HG03060 (cell line): ENCODE measurements at regions not wholly inside any gene's neighbourhood (a gene's known extent, or its start where the extent isn't known, plus 50 kb on each side); places are given as distances from the start of the nearest gene placed in this dataset.
"Not testable (repeated sequence)": the region's sequence is repeated elsewhere in the genome, so short reads cannot be mapped to it uniquely, and the experiment has no call there.

ENCODE experiments used
- ATAC-seq: cut with Tn5 transposase; IDR thresholded peaks from one replicate; pipeline ENCODE4 v1.9.1; 2021; ENCODE audit warnings: low read depth, moderate number of reproducible peaks; ENCODE audit not compliant: unreplicated experiment

DNA sequence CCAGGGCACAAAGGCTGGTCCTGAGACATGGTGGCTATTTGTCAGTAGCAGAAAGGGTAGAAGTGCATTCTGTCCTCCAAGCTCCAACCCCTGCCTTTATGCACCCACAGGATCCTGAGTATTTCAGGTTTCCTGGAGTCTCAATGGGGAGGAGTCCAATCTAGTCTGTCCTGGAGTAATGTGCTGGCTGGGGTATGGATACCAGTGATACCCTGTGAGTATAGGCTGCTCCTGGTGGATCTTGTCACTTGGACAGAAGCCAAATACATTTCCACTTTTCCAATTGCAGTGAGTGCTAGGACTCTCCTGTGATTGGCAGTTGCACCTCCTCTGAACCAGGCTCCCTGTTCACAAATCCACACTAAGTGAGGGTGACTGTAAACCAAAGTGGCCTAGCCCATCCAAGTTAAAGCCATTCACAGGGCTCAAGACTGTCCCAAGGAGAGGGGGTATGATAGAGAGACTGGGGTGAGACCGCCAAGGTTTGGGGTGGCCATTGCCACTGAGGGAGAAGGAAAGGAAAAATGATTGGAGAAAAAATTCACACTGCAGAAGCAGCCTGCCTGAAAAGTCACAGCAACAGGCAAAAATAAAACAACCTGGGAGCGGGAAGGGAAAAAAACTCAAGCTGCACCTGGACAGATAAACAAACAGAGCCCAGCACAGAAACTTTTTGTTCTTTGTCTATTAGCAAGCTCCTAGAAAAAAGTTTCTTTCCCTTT lies 163.4 kb upstream of the ETV3 start:
- no peak for ATAC-seq

DNA sequence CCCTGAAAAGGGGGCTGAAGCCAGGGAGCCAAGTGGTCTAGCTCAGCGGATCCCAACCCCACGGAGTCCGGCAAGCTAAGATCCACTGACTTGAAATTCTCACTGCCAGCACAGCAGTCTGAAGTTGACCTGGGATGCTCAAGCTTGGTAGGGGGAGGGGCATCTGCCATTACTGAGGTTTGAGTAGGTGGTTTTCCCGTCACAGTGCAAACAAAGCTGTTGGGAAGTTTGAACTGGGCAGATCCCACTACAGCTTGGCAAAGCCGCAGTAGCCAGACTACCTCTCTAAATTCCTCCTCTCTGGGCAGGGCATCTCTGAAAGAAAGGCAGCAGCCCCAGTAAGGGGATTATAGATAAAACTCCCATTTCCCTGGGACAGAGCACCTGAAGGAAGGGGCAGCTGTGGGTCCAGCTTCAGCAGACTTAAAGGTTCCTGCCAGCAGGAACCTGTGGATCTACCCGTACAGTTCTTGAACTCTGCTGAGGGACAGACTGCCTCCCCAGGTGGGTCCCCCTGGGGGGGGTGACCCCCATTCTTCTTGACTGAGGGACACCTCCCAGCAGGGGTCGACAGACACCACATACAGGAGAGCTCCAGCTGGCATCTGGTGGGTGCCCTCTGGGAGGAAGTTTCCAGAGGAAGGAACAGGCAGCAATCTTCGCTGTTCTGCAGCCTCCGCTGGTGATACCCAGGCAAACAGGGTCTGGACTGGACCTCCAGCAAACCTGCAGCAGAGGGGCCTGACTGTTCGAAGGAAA lies 156.4 kb upstream of the ETV3 start:
- not testable (repeated sequence) for ATAC-seq

DNA sequence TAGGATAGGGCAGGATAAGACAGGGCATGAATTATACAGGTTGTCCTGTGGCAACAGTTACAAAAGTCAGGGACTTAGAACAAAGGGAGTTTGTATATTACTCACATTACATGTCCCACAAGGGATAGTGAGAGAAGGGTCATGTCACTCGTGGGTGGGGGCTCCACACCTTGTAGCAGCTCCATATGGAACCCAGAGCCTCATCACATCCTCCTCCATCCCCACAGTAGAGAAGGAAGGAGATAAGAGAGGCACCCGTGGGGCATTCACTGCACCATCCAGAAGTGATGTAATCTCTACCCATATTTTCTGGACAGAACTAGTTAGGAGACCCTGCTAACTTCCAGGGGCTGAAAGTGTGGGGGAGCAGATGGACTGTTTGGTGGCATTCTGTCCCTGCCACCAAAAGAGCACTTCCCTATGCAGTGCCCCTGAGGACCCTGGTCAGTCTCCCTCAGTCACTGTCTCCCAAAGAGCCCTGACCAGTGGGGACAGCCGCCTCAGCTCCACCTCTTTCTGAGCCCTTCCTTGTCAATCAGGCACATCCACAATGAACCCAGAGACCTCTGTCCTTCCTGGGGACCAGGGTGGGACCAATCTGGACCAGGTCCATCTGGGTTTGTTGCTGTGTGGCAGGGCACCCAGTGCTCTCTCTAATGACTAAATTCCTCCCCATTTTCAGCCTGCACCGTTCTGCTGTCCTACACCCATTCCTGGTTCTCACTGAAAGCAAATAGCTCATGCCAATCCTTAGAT lies 154.8 kb upstream of the ETV3 start:
- no peak for ATAC-seq

DNA sequence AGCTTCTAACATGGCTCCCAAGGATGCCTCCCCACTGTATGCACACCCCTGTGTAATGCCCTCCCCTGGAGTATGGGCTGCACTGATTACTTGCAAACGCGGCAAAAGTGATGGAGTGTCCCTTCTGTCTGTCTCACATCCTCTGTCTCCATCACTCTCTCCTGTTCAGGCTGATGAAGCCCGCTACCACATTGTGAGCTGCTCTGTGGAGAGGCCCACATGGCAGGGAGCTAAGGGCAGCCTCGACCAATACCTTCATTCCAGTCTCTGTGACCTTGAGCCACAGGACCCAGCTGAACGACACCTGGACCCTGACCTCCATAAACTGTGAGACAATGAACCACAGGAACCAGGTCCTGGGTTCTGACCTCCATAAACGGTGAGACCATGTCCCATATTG lies 154.1 kb upstream of the ETV3 start:
- ATAC-seq, result no peak

DNA sequence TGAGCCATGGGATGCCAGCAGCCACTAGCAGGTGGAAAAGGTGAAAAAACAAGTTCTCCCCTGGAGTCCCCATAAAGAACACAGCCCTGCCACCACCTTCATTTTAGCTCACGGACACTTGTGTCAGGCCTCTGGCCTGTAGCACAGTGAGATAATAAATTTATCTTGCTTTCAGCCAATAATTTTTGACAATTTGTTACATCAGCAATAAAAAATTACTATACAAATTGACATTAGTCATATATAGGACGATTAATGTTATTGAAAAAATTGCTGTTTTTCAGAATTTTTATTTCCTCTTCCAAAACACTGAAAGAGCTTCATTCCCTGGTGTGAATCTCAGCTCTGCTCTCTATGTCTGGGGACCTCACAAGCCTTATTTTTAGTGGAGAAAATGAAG lies 152.9 kb upstream of the ETV3 start:
- ATAC-seq, result no peak

DNA sequence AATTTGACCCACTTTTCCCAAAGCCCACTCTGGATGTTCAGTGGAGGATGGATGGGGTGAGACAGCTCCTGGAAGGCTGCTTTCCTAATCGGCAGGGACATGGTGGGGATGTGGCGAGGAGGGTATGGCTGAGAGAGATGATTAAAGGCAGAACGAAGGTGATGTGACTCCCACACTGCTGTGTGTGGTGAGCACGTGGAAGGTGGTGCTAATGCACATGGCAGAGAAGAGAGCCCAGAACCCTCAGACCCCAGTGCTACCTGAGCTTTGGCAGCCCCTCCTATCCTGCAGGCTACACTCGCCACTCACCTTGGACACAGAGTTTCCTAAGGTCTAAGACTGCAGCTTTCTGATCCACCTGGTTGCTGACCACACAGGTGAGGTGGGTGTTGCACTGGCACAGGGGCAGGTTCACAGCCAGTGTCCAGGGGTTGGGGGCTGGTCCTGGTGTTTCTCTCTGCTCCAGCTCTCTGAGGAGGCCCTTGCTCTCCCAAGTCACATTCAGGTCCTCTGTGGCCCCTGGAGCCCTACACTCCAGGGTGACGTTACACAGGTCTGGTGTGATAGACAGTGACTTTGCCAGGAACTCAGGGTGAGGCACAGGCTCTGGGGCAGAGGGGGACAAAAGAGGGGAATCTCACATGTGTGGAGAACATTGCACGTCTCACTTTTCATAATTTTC lies 151.4 kb upstream of the ETV3 start:
- no peak for ATAC-seq

DNA sequence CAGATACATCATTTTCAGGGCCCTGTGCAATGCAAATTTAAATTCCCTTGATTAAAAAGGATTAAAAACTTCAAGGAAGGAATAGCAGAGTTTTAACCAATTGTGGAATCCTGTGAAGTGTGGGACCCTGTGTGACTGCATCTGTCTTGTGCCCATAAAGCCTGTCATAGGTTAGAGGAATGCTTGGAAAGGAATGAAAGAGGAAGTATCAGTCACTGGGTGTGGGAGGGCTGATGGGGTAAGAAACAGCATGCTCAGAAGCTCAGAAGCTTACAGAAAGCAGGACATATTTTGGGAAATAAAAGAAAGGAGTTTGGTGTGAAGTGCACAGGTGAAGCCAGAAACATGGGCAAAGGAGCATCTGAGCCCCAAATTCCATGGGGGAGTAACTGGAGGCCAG lies 150.8 kb upstream of the ETV3 start:
- ATAC-seq, result no peak

DNA sequence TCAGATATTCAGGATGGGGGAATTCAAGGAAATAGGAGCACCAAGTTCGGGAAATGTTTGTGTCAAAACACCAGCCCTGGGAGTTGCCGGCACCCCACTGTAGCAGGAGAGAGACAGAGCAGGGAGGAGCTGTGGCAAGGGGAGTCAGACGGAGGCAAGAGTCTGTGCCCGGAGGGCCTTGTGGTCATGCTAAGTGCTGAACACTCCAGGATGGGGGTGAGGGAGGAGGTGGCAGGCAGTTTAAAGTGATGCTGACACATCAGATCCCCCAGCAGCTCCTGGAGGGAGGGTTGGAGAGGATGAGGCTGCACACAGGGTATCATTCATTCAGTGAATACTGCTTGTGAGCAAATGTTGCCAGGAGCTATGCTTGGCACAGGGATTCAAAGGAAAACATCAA lies 150.3 kb upstream of the ETV3 start:
- ATAC-seq, result no peak

DNA sequence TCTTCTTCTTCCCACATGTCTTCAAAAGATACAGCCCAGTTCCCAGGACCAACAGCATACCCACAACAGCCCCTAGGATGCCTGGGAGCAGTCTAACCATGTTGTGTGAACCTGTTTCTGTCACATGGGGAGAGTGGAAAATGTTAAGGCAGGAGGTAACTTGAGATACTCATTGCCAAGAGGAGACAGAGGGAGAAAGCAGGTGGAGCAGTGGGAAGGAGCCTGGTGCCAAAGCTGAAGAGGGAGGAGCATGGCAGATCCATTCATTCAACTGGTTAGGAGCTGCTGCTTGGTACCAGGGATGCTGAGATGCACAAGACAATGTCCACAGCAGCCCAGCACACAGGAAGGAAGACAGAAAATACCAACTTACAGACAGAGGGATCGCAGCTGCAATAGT lies 149.8 kb upstream of the ETV3 start:
- ATAC-seq, result no peak

DNA sequence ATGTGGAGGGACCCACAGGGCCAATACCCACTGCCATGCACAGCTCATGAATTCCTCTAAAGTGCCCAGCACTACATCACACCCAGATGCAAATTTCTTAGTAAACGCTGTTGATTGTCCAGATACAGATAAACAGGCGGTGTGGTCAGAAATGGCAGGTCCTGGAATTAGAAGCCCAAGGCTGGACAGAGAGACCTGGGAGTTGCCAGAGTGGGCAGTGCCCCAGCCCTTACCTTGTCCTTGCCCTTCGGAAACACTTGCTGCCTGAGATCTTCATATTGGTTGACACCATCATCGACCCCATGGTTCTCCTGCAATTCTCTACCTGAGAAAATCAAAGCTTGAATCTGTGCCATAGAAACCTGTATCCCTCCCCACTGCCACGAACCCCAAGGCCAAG lies 149.3 kb upstream of the ETV3 start:
- ATAC-seq, result no peak

DNA sequence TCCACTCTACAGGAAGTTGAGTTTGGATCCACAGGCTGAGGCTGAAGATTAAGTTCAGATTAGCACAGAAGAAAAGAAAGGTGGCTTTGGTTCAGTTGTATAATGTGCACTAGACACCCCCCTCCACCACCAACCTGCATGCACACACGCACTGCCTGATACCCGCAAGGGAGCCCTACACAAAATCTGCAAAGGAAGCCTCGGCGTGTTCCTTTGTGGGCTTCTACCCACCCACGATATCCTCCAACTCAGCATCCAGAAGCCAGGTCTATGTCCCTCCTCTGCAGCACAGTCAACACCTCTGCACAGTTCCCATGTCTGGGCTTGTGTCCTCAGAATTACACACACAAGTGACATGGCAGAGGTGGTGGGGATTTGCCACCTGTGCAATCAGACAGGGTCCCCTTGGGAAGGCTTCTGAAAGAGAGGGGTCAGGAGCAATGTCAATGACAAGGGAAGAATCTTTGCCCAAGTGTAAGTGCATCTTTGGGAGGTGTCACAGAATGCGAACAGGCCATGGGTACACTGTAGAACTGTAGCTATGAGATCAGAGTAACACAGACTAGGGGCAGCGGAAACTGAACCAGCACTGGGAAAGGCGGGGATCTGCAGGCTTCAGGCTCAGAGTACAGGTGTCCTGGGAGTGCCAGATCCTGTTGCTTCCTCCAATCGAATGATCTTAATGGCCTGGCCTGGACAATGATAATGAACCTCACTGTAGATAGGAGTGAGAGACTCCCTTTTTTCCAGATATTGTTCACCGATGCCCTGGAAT lies 148.6 kb upstream of the ETV3 start:
- no peak for ATAC-seq

DNA sequence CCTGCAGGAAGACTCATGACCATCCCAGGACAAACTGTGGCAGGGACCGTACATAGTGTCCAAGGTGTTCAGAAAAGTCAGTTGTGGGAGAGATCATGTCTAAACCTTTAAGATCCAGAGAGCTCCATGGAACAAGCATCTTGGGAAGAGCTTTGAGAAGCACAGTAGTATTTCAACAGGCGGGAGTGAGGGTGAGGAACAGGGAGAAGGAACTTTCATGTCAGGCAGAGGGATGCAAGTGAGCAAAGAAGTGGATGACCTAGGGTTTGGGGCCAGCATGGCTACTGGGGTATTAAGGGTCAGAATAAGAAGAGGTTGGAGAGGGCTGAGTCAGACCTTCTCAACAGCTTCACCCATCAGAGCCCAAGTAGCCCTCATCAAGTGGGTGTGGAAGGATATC lies 147.9 kb upstream of the ETV3 start:
- ATAC-seq, result no peak

DNA sequence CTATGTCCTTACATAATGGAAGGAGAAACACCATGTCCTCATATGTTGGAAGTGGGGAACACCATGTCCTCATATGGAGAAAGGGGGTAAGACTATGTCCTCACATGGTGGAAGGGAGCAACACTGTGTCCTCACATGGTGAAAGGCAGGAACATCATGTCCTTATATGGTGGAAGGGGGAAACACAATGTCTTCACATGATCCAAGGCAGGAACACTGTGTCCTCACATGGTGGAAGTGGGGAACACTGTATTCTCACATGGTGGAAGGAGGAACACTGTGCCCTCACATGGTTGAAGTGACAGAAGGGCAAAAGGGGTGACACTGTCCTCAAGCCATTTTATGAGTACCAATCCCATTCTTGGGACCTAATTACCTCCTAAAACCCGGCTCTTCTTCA lies 146.3 kb upstream of the ETV3 start:
- ATAC-seq, result no peak

DNA sequence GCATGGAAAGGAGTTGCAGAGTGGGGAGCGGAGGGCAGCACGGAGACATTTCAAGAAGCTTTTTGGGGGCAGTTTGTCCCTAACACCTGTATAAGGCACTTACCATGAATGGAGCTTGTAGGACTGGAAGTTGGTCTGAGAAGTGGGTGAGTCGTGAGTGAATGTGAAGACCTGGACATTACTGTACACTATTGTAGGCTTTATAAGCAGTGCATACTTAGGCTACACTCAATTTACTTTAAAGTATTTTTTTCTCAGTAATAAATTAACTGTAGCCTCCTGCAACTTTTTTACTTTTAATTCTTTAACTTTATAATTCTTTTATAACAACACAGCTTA lies 141.6 kb upstream of the ETV3 start:
- no peak for ATAC-seq

DNA sequence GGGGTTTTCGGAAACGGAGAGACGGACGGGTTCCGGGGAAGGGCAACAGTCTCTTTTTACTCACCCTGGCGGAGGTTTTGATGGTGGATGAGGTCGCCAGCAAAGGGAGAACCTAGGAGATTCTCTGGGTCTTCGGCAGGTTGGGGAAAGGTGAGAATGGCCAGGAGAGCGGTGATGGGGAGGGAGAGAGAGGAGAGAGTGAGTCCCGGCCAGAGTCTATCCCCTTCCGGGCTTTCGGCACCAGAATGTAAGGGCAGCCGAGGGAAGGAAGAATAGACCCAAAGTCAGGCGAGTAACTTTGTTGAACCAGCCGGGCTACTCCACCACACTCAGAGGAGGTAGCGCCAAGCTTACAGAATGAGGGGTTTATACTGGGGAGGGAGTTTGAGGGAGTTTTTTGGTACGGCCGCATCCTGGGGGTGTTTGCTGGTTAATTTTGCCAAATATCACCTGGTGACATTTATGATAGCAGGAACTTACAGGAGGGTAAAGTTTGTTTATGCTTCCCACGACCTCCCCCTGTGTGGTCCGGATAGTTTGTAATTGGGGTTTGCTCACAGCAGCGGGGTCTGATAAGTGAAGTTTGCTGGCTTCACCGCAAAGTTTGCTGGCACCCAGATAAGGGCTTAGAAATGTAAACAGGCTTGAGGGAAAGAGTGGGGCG lies 141.1 kb upstream of the ETV3 start:
- no peak for ATAC-seq

DNA sequence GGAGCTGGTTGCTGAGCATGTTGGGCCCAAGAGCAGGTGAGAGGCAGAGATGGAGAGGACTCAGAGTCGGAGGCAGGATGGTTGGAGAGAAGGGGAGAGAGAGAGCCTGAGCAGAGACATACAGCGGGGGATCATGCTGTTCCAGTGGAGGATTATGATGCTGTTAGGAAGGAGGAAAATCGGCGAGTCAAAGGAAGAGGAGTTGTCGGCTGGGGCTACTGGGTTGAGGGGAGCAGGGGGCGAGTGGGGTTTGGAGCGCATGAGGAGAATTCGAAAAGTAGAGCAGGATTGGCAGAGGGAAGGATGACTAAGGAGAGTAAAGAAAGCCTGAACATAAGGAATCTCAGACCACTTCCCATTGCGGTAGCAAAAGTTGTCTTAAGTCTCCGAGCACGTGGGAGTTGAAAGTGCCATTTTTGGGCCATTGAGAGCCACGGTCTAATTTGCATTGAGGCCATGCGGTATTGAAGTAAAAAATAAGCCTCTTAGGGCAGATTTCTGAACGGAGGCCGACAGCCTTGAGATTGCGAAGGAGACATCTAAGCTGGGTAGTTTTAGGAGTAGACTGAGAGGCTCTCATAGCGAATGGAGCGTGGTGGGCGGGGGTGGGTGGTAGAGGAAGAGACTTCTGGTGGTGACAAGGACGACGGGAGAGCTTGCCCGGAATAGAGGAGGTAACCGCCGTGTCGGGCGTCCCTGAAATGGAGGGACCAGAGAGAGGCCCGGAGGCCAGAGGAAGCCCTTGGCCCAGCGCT lies 140.4 kb upstream of the ETV3 start:
- no peak for ATAC-seq

DNA sequence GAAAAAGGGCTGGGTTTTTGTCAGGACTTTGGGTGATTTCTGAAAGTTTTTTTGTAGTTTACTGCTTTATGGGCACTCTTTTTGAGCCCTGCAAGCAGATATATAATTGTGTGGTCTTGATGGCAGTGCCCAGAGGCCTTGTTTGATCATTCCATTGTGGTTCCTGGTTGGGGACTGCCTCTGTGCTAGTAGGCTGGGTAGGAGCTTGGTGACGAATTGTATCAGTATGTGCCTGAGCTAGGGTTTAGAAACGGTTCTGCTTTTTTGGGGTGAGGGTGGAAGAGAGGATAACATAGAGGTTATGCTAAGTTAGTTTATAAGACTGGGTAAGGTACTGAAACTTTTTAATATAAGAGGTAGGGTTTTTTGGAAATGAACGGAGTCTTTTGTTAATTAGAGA lies 139.7 kb upstream of the ETV3 start:
- ATAC-seq, result no peak

DNA sequence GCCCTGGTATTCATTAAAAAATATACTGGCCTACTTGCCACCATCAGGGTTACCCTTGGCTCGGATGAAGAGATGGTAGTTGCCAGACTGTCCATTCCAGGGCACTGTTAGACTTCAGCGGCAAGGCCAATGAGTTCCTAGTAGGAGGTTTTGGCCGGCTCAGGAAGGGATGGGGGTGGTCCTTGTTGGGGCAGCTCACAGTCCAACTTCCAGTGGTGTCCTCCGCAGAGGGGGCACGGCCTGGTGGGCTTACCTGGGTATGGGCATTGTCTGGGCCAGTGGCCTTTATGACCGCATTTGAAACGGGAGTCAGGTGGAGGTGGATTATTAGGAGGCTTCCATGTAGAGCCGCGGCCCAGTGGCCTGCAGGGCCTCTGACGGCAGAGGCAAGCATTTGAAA lies 139.1 kb upstream of the ETV3 start:
- no peak for ATAC-seq
